DND-41 (cell line): ENCODE measurements at regions not wholly inside any gene's neighbourhood (a gene's known extent, or its start where the extent isn't known, plus 50 kb on each side); places are given as distances from the start of the nearest gene placed in this dataset.

ENCODE experiments used
- ATAC-seq: fragments of 200-7000 bp; cut with Tn5 transposase; 3 replicates; pipeline ENCODE4 v1.9.1; 2021; ENCODE audit warnings: low read depth; ENCODE audit not compliant: insufficient read depth
- DNase-seq: peaks from one replicate; pipeline ENCODE4 v3.0.0-alpha.2; 2020
- H2AFZ ChIP-seq: 2 replicates; pipeline ENCODE4 v1.6.0; 2012; ENCODE audit warnings: low read depth, low read length
- H3K27ac ChIP-seq: 2 replicates; pipeline ENCODE4 v1.5.1; 2012; ENCODE audit warnings: low read length, inconsistent platforms
- H3K27me3 ChIP-seq: fragments of 200-600 bp; sonication (generic); 2 replicates; pipeline ENCODE4 v1.6.0; 2012; ENCODE audit warnings: low read length, mild to moderate bottlenecking, inconsistent platforms; ENCODE audit not compliant: insufficient read depth, poor library complexity
- H3K36me3 ChIP-seq: 2 replicates; pipeline ENCODE4 v1.5.1; 2012; ENCODE audit warnings: low read length, inconsistent platforms; ENCODE audit not compliant: insufficient read depth
- H3K4me1 ChIP-seq: 2 replicates; pipeline ENCODE4 v1.5.1; 2012; ENCODE audit warnings: mild to moderate bottlenecking, low read length; ENCODE audit not compliant: insufficient read depth
- H3K4me2 ChIP-seq: 2 replicates; pipeline ENCODE4 v1.6.0; 2012; ENCODE audit warnings: mild to moderate bottlenecking, moderate library complexity, low read length, inconsistent platforms; ENCODE audit not compliant: insufficient read depth
- H3K4me3 ChIP-seq, 2 experiments: fragments of 200-600 bp in 1 of 2; shearing (Covaris generic) in 1 of 2; 2 replicates each; pipeline ENCODE4 v1.5.1; 2012 to 2016; ENCODE audit warnings: inconsistent platforms in 2 of 2, low read length in 2 of 2, mild to moderate bottlenecking in 2 of 2, low read depth in 1 of 2, moderate library complexity in 1 of 2
- H3K79me2 ChIP-seq: 2 replicates; pipeline ENCODE4 v1.6.0; 2012; ENCODE audit warnings: low read length, inconsistent platforms; ENCODE audit not compliant: insufficient read depth
- H3K9ac ChIP-seq: 2 replicates; pipeline ENCODE4 v1.6.0; 2012; ENCODE audit warnings: low read depth, mild to moderate bottlenecking, inconsistent platforms, low read length, moderate library complexity
- H3K9me3 ChIP-seq: 2 replicates; pipeline ENCODE4 v1.5.1; 2012; ENCODE audit warnings: low read length, moderate library complexity, mild to moderate bottlenecking, inconsistent platforms; ENCODE audit not compliant: insufficient read depth, severe bottlenecking
- H4K20me1 ChIP-seq: 2 replicates; pipeline ENCODE4 v1.6.0; 2012; ENCODE audit warnings: low read length; ENCODE audit not compliant: insufficient read depth
- EZH2 ChIP-seq: IDR thresholded peaks from 3 replicates; pipeline ENCODE4 v1.6.1; 2012; ENCODE audit warnings: borderline replicate concordance, low read depth, mild to moderate bottlenecking, moderate library complexity, low read length, inconsistent platforms; ENCODE audit not compliant: severe bottlenecking
- TF ChIP-seq, protein P1 (sequence below): IDR thresholded peaks from 2 replicates; pipeline ENCODE4 v1.5.1; 2012; ENCODE audit warnings: borderline replicate concordance, low read length, moderate library complexity, mild to moderate bottlenecking; ENCODE audit not compliant: poor library complexity, severe bottlenecking; ENCODE audit errors: extremely low read depth

DNA sequence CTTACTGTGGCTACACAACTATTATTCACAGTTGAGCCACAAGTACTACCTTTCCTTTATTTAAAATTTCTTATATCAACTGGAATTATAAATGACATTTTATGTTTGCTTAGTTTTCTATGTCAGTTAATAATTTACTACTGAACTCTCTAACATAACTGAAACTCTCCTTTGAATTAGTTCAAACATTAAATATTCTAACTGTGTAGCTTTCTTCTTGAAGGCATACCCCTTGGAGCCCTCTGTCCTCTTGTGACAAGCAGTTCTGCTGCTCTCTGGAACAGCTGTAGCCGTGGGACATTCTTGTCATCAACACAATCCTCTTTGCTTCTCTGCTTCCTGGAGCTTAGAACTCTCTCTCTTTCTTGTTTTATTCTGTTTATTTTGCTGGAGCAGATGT is 244.8 kb downstream of the NHLRC3 start:
- H3K27me3 ChIP-seq = no peaks in the 10 kb centered on the region
- H3K36me3 ChIP-seq = no peaks in the 10 kb centered on the region
- H3K4me3 ChIP-seq = no peak overlapping the region
- H3K27ac ChIP-seq = no peak overlapping the region
- ATAC-seq (no peak), DNase-seq (no peak)
- H3K4me2 ChIP-seq = no peak overlapping the region
- no peak overlapping the region for H3K9ac ChIP-seq
- no peaks in the 10 kb centered on the region for H3K79me2 ChIP-seq
- H3K4me1 ChIP-seq = no peaks in the 10 kb centered on the region
- TF ChIP-seq, protein P1, sequence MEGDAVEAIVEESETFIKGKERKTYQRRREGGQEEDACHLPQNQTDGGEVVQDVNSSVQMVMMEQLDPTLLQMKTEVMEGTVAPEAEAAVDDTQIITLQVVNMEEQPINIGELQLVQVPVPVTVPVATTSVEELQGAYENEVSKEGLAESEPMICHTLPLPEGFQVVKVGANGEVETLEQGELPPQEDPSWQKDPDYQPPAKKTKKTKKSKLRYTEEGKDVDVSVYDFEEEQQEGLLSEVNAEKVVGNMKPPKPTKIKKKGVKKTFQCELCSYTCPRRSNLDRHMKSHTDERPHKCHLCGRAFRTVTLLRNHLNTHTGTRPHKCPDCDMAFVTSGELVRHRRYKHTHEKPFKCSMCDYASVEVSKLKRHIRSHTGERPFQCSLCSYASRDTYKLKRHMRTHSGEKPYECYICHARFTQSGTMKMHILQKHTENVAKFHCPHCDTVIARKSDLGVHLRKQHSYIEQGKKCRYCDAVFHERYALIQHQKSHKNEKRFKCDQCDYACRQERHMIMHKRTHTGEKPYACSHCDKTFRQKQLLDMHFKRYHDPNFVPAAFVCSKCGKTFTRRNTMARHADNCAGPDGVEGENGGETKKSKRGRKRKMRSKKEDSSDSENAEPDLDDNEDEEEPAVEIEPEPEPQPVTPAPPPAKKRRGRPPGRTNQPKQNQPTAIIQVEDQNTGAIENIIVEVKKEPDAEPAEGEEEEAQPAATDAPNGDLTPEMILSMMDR = no peak
- no peak for TF ChIP-seq EZH2
- H3K9me3 ChIP-seq = peaks cover 10% of the 10 kb centered on the region
- no peak overlapping the region for H2AFZ ChIP-seq
- no peaks in the 10 kb centered on the region for H4K20me1 ChIP-seq

DNA sequence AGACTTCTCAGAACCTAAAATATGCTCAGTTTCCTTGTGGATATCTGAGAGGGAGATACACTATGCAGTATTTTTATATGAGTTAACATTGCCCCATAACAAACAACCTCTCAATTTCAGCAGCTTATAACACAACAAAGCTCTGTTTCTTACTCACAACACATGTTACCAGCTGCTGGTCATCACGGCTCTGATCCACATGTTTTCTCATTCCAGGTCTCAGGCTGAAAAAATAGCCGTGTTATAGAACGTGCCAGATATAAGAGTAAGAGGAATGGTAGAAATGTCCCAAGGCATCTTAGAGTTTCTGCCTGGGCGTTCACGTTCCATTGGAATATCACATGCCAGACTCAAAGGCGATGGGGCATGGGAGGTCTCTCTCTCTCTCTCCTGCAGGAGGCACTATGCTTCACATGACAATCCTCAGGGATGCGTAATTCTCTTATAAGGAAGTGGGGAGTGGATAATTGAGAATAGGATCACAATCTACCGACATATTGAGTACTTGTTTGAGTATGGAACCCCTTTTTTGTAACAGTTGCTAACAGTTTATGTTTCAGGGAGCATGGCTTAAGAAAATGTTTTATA is 246.6 kb downstream of the NHLRC3 start:
- Histone ChIP-seq H3K9me3 (peaks cover 10% of the 10 kb centered on the region), H4K20me1 (no peaks in the 10 kb centered on the region), H3K4me1 (no peaks in the 10 kb centered on the region), H3K4me3 (no peak overlapping the region), H3K79me2 (no peaks in the 10 kb centered on the region), H3K9ac (no peak overlapping the region), H3K27ac (no peak overlapping the region), H3K4me2 (no peak overlapping the region), H3K36me3 (no peaks in the 10 kb centered on the region), H2AFZ (no peak overlapping the region), H3K27me3 (no peaks in the 10 kb centered on the region)
- no peak for ATAC-seq
- TF ChIP-seq, protein P1 = no peak
- no peak for TF ChIP-seq EZH2
- DNase-seq = no peak
